GM19351 (cell line): ENCODE measurements at regions not wholly inside any gene's neighbourhood (a gene's known extent, or its start where the extent isn't known, plus 50 kb on each side); places are given as distances from the start of the nearest gene placed in this dataset.

Source experiments
- ATAC-seq: cut with Tn5 transposase; IDR thresholded peaks from one replicate; pipeline ENCODE4 v1.9.1; 2021; ENCODE audit warnings: mild to moderate bottlenecking, moderate library complexity; ENCODE audit not compliant: unreplicated experiment

DNA sequence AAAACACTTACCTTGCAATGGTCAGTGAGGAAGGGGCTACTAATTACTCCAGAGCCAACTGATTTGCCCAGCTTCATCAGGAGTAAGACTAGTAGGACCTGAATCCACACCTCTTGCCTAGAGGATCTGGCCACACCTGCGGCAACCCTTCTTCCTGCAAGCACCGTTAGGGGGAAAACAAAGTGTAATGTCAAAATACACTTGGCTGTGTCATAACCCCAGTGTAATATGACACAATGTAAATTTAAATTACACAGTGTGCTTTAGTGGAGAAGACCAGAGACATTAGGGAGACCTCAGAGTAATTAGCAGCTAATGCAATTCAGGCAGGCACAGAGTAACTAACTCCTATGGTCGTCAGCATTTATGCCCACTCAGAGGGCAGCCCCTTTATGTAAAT lies 308.5 kb upstream of the ARRDC4 start:
- ATAC-seq: no peak

DNA sequence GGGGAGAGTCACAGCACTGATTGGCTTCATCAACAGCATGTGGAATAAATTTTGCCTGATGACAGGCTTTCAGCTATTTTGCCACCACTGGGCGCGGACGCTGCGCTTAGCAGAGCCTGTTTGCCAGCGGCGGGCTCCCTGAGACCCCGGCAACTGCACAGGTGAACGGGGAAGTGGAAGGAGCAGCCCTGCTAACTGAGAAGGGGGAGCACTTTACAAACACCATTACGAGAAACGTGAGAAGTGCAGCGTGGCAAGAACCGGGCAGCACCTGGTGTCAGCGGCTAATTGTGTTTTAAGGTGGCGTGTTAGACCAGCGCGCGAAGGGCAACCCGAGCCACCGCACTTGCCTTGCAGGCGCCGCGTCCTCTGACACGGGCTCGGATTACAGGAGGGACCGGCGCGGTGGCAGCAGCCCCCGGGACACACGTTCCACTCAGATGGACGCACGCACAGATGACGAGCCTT lies 307.8 kb upstream of the ARRDC4 start:
- ATAC-seq: no peak

DNA sequence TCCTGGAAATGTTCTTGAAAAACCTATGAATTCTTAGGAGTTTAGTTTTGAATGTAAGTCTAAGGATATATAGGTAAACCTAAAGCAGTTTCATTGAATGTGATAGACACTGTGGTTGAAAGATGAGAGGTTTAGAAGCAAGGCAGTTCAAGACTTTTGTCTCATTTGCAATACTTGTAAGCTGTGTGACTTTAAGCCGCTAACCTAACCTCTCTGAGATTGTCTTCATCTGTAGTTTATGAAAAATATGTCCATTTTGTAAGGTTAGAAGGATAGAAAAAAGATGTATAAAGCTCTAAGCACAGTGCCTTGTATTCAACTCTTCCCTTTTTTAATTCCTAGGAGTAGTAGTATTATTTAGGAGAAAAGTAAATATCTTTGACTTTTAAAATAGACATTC lies 306.6 kb upstream of the ARRDC4 start:
- ATAC-seq: no peak

DNA sequence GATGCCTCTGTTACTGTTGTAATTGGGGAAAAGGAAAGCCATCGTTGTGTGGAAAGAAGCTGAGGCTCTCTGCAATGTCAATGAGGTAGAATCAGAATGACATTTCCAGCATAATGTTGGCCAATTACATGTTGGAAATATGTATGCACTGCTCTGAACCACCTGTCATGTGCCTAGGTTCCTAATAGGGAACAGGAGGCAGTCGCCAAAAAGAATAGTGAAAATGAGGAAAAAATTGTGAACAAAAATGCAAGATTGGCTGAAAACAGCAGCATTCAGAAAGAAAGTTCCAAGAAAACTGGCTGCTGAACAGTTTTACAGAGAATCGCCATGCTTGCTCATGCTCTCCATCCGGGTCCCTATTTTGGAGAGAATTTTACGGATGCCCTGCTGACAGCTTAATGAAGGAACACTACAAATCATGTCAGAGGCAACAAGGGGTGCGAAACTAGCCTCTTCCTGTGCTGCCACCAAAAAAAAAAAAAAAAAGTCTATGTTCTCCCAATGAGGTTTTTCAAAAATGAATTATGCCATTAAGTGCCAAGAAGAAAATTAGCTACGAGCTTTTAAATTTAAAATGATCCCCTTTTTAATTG lies 305.9 kb upstream of the ARRDC4 start:
- ATAC-seq: no peak

DNA sequence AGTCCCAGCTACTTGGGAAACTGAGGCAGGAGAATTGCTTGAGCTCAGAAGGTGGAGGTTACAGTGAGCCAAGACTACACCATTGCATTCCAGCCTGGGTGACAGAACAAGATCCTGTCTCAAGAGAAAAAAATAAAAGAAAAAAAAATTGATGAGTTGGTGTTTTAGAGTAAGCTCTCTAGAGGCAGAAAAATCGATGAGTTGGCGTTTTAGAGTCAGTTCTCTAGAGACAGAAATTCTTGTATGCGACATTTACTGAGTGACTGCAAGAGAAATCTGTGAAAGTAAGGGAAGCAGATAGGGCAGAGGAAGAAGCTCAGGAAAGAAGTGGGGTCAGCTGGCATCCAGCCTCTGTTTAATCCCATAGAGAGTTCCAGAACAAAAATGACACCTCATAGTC lies 298.7 kb upstream of the ARRDC4 start:
- ATAC-seq: no peak

DNA sequence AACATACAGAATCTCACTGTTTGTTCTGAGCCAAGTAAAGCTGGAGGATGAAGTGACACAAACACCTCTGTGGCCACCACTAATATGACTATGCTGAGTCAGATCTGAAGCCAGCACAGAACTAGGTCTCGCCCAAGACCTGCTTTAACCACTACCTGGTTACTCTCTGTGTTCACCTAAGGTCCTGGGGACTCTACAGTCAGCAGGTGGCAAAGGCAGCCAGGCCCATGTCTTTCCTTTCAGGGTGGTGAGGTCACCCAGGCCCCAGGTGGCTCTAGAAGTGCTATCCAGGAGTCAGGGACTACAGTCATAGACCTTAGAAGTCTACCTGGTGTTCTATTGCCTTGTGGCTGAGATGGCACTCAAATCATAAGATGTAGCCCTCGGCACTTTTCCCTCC lies 287.9 kb upstream of the ARRDC4 start:
- ATAC-seq: no peak

DNA sequence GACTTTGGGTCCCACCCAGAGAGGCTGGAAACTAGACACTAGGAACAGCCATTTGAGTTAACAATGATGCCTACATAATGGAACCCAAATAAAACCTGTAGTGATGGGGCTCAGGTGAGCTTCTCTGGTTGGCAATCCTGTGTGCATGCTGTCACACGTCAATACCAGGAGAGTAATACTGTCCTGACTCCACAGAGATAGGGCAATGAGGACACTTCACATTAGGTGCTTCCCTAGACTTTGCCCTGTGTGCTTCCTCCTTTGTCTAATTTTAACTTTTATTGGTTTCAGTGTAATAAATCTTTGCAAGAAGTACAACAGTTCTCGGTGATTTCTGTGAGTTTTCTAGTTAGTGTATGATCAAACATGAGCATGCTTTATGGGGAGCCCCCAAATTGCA lies 281.8 kb upstream of the ARRDC4 start:
- ATAC-seq: no peak

DNA sequence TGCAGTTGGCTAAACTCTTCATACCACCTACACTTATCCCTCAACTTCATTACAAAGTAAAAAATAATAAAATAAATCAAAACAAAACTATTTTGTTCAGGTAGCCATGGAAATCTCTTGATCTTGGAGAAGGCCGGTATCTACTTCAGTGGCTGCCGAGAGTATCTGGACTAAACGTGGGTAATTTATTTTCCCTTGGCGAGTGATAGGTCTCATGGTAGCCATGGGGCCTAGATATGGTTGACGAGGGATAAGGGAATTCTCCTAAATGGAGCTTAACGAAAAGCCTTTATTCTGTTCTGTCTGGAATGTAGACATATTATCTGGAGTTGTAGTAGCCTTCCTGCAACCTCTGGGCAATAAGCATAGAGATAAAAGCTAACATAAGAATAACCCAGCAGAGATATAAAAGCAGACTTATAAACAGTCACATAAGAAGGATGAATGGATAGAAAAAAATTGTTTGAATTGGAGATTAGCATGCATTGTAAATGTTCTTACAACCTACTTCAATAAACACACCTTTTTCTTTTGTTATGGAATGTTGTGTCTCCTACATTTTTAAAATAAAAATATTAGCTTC lies 281.3 kb upstream of the ARRDC4 start:
- no peak for ATAC-seq

DNA sequence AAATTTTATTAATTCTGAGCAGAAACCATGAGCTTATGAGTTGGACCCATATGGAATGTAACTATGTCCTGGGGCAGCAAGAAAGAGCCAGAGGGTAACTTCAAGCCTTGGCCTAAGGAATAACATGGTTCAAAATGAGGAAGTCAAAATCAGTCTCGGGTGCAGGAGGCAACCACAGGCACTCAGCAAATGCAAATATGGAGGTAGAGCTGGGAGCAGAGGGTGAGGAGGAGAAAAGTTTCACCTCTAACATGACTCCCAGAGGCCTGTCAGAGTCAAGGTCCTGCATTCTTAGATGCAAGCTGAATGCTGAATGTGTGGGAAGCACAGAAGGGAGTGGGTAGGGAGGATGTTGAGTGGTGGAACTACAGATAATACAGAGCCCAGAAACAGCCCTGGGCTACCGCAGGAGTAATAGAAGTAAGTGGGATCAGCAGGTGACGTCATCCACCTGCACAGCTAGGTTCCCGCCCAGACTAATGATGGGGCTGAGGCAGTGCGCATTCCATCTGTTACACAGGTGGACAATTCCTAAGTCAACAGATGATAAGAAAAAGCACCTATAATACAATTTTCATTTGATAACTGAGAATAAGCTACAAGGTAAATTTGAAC lies 279.8 kb upstream of the ARRDC4 start:
- ATAC-seq: no peak

DNA sequence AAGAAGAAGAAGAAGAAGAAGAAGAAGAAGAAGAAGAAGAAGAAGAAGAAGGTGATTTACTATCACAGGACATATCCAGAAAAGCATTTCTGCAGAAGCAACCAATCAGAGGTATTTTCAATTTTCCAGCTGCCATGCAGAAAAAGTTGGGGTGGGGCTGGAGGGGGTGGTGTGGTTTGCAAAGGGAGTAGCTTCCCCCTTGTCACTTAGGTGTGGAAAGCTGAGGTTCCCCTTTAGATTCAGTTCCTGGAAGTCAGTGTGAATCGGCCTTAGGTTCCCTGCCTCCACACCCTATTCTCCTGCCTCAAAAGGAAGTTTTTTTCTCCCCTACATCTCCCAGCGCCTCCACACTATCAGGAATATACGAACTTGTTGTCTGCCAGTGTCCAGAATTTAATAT lies 276.7 kb upstream of the ARRDC4 start:
- ATAC-seq: no peak

DNA sequence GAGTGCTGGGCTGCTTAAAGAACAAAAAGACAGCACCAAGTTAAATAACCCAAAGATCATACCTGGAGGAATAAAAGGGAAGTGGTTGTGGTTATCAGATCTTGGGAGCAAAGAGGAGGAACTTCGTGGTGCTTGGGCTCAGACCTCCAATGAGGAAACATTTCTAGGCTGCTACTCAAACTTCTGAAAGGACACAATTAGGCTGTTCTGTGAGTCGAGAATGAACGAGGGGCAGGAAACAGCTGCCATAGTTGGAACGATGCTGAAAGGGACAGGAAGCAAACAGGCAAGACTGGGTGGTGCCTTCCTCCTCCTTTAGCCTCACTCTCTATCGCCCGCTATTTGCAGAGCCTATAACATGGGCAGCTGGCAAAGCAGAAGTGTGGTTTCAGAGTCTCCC lies 276.3 kb upstream of the ARRDC4 start:
- ATAC-seq: no peak

DNA sequence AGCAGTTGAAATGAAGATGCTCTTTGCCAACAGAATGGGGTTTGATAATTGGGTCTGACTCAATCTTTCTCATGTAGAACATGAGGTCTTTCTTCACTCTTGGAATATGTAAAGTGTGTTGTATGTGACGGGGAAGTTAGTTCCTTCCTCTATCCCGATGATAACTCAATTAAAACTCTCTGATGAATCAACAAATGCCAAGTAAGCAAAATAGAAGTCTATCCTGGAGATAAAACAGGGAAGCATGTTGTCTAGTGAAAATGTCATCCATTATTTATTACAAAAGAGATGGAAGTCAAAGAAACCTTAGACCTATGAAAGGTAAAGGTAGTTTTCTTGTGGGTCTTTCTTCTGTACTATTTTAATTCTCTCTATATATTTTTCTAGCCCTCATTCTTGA lies 274.2 kb upstream of the ARRDC4 start:
- no peak for ATAC-seq

DNA sequence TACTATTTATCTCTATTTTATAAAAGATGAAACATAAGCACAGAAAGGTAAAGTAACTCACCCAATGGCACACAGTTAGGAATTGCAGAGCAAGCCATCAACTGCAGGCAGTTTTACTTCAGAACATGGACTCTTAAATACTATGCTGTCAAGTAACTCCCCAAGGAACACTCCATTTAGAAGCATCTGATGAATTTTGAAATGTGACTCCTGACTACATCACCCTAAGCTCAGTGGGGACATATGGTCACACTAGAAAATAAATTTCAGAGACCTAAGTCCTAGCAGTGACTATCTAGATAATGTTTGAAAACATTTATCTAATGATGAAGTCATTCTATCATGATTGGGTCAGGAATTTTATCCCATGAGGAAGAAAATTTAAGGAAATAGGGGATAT lies 272.8 kb upstream of the ARRDC4 start:
- ATAC-seq: no peak

DNA sequence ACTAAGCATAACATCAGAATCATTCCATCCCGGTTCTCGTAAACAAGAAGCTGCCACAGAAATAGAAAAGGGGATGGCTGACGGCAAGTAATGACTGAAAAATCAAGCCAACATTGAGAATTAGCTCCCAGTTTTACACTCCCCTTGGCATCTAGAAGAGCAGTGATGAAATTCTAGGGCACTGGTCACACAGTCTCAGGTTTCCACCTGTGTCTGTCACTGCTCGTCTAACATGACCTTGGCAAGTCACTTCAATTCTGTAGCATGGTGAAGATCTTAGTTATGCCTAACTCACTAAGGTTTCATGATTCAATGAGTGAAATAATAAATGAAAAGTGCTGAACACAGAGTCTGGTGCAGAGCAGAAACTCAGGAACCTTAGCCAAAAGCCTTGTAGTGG lies 272.3 kb upstream of the ARRDC4 start:
- ATAC-seq: no peak

DNA sequence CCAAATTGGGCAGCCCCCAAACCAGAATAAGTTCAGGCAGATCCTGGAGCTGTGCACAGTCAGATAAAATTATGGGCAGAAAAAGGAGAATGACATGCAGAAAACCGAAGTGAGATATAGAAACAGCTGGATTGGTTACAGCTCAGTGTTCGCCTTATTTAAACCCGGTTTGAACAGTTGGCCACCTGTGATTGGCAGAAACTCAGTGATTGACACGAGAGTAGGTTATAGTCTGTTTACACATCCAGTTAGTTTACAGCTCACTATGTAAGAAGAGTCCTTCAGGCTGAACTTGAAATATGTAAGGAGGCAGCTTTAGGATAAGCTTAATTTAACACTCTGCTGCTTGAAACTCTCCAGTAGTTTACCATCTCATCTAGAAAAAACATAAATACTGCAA lies 271.6 kb upstream of the ARRDC4 start:
- ATAC-seq: no peak

DNA sequence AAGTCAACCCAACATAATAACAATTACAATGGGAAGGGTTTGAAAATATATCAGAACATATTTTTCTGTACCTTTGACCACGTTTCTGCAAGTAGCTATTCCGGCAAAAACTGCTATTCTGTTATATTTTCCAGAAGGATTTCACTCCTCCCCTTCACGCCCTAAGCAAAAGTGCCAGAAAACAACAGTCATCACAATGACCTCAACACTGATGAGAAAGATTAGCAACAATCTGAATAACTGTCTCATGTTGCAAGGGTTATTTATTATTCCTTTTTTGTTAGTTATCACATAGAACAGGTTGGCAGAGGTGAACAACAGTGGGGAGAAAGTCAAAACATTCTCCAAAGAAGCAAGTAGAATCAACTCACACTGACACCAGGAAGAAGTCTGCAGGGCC lies 269.4 kb upstream of the ARRDC4 start:
- ATAC-seq: no peak

DNA sequence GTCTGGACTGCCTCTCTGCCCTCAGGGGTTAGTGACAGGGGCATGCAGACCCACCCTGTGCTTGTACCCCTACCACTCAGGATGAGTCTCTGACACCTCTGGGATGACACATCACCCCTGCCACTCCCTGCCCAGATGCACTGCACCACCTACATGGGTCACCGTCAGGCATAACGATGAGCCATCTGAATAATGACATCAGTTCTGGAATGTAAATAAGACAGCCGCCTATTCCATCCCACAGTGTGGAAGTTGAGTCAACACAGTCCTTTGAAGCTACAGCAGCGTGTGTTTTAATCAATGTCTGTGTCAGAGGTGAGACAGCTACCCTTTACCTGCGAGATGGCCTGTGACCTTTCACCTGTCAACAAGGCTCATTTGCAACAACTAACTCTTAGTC lies 268.7 kb upstream of the ARRDC4 start:
- ATAC-seq: no peak

DNA sequence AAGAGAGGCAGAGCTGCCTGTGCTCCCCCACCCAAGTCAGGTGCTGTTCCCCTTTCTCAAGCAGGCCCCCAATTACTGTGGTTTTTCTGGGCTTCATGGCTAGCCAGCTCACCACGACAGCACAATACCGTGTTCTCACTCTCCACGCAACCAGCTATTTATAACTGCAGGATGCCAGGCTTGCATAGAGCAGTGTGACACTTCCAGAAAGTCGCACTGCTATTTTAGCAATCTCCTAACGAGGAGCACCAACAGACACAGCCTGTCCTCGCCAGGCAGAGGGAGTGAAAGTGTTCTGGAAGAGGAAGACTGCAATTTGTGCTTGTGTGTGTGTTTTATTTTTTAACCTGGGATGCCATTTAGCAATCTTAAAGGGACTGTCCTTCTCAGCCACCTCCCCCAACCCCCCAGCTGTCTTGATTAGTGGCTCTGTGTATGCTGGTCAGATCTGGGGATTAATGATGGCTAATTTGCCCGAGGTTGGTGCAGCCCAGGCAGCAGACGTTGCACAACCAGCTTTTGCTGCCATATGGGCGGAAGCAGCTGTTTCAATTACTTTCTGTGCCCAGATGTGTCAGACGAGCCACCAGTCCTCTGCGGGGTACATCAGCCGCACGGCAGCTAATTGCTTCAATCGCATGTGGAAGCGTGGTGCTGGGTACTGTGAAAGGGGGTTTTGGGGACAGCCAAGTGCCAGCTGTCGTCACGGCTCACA lies 268.0 kb upstream of the ARRDC4 start:
- ATAC-seq: no peak

DNA sequence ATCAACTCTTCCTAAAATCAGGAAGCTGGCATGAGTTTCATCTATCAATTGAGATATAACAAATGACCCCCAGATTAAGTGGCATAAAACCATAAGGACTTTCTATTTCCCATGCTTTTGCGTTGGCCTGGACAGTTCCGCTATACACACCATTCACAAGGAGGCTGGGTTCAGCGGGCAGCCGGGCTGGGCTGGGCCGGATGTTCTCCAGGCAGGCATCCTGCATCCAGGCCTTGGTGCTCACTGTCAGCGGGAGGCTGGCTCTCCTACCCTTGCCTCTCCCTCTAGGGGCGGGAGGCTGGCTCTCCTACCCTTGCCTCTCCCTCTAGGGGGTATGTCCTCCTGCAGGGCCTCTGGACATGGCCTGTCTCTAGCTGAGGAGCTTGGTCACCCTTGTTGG lies 266.0 kb upstream of the ARRDC4 start:
- ATAC-seq: no peak

DNA sequence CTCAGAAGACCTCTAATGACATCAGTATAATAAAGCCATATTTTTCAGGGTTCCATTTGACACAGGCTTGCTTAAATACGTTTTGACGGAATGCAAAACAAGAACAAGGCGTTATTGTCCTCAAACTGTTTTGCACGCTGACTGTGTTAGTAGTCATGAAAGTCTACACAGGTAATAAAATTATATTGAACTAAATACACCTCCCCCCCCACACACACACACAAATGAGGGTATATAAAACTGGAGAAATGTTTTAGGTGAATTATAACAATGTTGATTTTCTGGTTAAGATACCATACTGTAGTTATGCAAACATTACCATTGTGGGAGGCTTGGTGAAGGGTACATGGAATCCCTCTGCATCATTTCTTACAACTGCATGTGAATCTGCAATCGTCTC lies 257.1 kb upstream of the ARRDC4 start:
- no peak for ATAC-seq

DNA sequence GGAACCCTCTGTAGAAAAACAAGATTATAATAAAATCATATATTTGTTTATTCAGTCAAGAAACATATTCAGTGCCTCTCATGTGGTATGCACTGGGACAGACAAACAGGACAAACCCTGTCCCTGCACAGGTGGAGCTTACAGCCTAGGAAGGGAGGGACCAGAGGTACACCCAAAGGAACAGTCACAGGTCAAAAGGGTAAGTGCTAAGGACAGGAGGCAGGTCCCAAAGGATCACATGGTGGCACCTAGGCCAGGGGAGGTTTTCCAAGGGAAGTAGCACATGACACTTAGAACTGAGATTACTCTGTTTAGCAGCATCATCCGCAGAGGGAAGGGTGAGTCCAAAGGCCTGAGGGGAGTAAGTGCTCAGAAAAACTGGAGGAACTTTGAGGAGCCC lies 254.4 kb upstream of the ARRDC4 start:
- no peak for ATAC-seq

DNA sequence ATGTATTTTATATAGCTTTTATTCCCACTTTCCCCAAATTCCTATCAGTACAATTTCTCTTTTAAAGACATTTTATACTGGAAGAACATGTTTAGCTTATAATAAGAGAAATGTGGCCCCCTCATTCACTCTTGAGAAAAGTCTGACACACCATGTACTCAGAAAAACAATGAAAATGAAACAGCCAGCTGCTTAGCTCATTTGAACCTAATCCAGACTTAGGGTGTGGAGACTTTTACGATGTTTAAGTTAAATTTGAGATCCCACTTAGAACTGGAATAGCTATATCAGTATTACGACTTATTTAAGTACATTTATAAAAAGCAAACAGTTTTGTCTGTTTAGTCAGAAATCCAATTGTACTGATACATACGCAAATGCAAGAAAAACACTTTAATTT lies 252.3 kb upstream of the ARRDC4 start:
- ATAC-seq: no peak
